AG04450 (cell line): ENCODE measurements at regions not wholly inside any gene's neighbourhood (a gene's known extent, or its start where the extent isn't known, plus 50 kb on each side); places are given as distances from the start of the nearest gene placed in this dataset.

ENCODE experiments used
- CTCF ChIA-PET: fragments of 300-600, 350-600 bp; formaldehyde crosslinking; extraction: SDS; loops from one replicate; lab custom pipeline; 2022; ENCODE audit warnings: antibody characterized with exemption, inconsistent platforms; lab: Charles Lee
- POLR2A ChIA-PET: fragments of 350-600 bp; formaldehyde crosslinking; extraction: SDS; loops from one replicate; lab custom pipeline; 2021; ENCODE audit warnings: antibody characterized with exemption, inconsistent platforms; lab: Yijun Ruan, JAX
- DNase-seq: peaks from one replicate; pipeline ENCODE4 v3.0.0-alpha.2; 2011; ENCODE audit warnings: low read depth, low spot score
- H3K27ac ChIP-seq: one replicate; pipeline ENCODE4 v1.5.1; 2012; ENCODE audit warnings: low read depth, low read length, control low read depth
- H3K27me3 ChIP-seq: one replicate; pipeline ENCODE4 v1.6.0; 2012; ENCODE audit warnings: low read length; ENCODE audit not compliant: control insufficient read depth, insufficient read depth
- H3K4me3 ChIP-seq: 2 replicates; pipeline ENCODE4 v1.5.1; 2011; ENCODE audit warnings: mild to moderate bottlenecking, low read depth, low read length, control low read depth
- H3K9me3 ChIP-seq: 2 replicates; pipeline ENCODE4 v1.5.1; 2012; ENCODE audit warnings: low read length; ENCODE audit not compliant: control insufficient read depth, insufficient read depth
- CTCF ChIP-seq: IDR thresholded peaks from 2 replicates; pipeline ENCODE4 v1.5.1; 2011; ENCODE audit warnings: low read depth, low read length, control low read depth, inconsistent platforms

GRCh38 chr3:94654096-94654495 is 591.2 kb downstream of the NSUN3 start:
- Histone ChIP-seq H3K27ac (no peak overlapping the region), H3K27me3 (no peaks in the 10 kb centered on the region), H3K9me3 (peaks cover 15% of the 10 kb centered on the region), H3K4me3 (no peak overlapping the region)
- no peak for TF ChIP-seq CTCF
- POLR2A ChIA-PET: no interaction called here
- CTCF ChIA-PET: no interaction called here
- no peak for DNase-seq

- H3K27me3 ChIP-seq: no peaks in the 10 kb centered on the region
- H3K4me3 ChIP-seq: no peak overlapping the region
- DNase-seq: no peak
- POLR2A ChIA-PET: no interaction called here
- CTCF ChIA-PET: no interaction called here
- no peak overlapping the region for H3K27ac ChIP-seq
- no peak for TF ChIP-seq CTCF
- H3K9me3 ChIP-seq: no peaks in the 10 kb centered on the region
These were observed 603.1 kb downstream of the NSUN3 start for GRCh38 chr3:94665922-94666321.

GRCh38 chr3:94671078-94671477 is 608.2 kb downstream of the NSUN3 start:
- ChIA-PET POLR2A (no interaction called here), CTCF (no interaction called here)
- H3K27ac ChIP-seq: no peak overlapping the region
- no peaks in the 10 kb centered on the region for H3K27me3 ChIP-seq
- no peak overlapping the region for H3K4me3 ChIP-seq
- DNase-seq: no peak
- peaks cover 6% of the 10 kb centered on the region for H3K9me3 ChIP-seq
- TF ChIP-seq CTCF: no peak

- Histone ChIP-seq H3K9me3 (peaks cover 18% of the 10 kb centered on the region), H3K27ac (no peak overlapping the region), H3K27me3 (no peaks in the 10 kb centered on the region), H3K4me3 (no peak overlapping the region)
- TF ChIP-seq CTCF: no peak
- POLR2A ChIA-PET: no interaction called here
- CTCF ChIA-PET: no interaction called here
- no peak for DNase-seq
These were observed 611.0 kb downstream of the NSUN3 start for GRCh38 chr3:94673876-94674275.

GRCh38 chr3:94686208-94686607 is 623.3 kb downstream of the NSUN3 start:
- H3K9me3 ChIP-seq: no peaks in the 10 kb centered on the region
- H3K27me3 ChIP-seq: no peaks in the 10 kb centered on the region
- no peak overlapping the region for H3K27ac ChIP-seq
- TF ChIP-seq CTCF: no peak
- CTCF ChIA-PET: no interaction called here
- no peak for DNase-seq
- POLR2A ChIA-PET: no interaction called here
- H3K4me3 ChIP-seq: no peak overlapping the region
